Hematopoietic multipotent progenitor cell treated with erythropoietin and hydrocortisone succinate and interleukin-3 and kit ligand, for 6 days (in vitro differentiated cells): ENCODE measurements at regions not wholly inside any gene's neighbourhood (a gene's known extent, or its start where the extent isn't known, plus 50 kb on each side); places are given as distances from the start of the nearest gene placed in this dataset.

Experiments used
- DNase-seq: peaks from one replicate; pipeline ENCODE4 v3.0.0-alpha.2; 2015

GRCh38 chr5:156232251-156232869 lies 94.6 kb upstream of the SGCD start:
- no peak for DNase-seq

- DNase-seq, result no peak
Measured at GRCh38 chr5:156237361-156237760, 89.6 kb upstream of the SGCD start.

GRCh38 chr5:156239800-156240199 lies 87.2 kb upstream of the SGCD start:
- no peak for DNase-seq

DNA sequence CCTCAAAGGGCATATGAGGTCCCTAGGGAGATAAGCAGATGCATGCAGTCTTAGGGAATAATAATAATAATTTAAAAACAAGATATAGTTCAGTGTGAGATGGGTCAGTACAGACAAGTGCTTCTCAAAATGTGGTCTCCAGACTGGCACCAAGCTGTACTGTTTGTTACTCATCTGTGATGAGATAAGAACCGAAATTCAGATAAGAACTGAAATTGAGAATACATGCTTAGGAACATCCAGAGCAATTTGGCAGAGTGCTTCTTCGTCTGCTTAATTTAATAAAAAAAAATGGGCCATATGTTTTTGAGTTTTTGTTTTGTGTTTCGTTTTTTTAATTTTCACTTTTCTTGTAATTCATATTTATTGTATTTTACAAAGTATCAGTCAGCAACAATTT lies 86.5 kb upstream of the SGCD start:
- DNase-seq, result no peak

DNA sequence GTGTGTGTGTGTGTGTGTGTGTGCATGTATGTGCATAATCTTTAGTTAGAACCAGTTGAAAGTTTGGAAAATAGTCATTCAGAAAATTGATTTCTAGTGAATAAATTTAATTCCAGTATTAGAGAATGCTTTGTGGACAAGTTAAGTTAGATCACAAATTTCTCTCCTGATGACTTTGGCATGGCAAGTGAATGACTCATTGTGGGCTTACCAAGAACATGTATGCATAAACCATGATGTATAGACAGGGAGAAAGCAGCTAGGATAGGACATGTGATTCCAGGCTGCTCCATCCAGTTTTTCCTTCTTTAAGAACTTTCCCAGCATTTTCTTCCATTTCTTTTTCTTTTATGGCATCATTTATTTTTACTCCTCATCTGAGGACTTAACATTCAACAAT lies 85.7 kb upstream of the SGCD start:
- DNase-seq, result no peak

DNA sequence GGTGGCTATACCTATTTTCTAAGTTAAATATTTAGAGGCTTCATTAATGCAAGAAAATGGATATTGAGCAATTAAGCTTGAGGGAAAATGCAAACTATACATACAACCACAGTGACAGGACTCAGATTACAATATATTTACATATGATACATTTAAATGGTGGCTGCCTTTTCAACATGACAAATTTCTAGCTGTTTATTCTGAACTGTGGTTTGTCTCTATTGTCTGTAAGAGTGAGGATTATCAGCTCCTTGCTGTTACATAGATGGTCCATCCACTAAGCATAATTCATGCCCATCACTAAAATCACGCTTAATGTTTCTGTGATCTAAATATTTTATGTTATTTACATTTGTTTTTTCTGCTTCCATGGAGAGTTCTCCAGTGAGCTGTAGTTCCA lies 81.1 kb upstream of the SGCD start:
- no peak for DNase-seq

GRCh38 chr5:156251076-156251475 lies 75.9 kb upstream of the SGCD start:
- DNase-seq, result no peak

DNA sequence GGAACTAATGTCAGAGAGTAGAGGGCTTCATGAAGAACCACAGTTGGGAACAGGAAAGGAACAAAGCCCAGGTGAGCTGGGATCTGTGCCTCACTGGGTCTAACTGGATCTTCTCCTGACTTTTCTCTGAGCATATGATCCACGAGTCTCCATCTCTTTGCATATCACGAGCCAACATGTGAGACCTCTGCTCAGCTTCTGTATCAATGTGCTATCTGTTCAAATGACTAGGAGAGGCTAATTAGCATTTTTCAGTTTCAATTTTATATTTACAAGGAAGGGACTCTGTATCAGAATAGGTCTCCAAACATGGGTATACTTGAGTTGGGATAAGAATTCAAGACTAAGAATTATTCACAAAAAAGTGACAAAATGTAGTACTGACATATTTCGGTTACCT lies 73.8 kb upstream of the SGCD start:
- no peak for DNase-seq

DNA sequence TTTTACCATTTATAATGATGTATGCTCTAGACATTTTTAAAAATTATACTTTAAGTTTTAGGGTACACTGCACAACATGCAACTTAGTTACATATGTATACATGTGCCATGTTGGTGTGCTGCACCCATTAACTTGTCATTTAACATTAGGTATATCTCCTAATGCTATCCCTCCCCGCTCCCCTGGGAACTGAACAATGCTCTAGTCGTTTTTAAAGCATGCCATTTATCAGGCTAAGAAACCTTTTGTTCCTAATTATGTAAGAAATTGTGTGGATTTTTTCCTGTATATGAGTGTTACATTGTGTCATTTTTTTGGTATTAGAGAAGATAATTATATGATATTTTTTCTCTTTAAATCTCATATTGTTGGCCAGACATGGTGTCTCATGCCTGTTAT lies 72.8 kb upstream of the SGCD start:
- no peak for DNase-seq

DNA sequence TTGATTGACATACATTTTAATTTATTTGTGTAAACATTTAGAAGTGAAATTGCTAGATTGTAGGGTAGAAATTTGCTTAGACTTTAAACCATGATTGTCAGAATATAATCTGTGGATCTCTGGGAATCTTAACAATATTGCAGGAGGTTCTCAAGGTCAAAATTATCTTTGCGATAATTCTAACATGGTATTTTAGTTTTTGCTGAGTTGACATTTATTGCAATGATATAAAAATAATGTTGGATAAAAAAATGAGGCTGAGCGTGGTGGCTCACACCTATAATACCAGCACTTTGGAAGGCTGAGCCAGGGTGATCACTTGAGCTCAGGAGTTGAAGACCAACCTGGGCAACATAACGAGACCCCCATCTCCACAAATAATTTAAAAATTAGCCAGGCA lies 70.3 kb upstream of the SGCD start:
- DNase-seq, result no peak

GRCh38 chr5:156258934-156259333 lies 68.0 kb upstream of the SGCD start:
- DNase-seq, result no peak

DNA sequence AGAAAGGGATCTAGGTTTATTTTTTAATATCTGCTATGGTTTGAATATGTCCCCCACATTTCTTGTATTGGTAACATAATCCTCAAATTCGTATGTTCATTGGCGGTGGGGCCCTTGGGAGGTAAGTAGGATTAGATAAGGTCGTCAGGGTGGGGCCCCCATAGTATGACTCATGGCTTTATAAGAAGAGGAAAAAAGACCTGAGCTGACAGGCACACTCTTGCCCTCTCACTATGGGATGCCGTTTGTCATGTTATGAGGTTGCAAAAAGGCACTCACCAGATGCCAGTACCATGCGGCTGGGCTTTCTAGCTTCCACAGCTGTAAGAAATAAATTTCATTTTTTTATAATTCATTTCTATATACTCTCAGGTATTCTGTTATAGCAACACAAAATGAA lies 67.3 kb upstream of the SGCD start:
- DNase-seq, result peak; percentile 0

DNA sequence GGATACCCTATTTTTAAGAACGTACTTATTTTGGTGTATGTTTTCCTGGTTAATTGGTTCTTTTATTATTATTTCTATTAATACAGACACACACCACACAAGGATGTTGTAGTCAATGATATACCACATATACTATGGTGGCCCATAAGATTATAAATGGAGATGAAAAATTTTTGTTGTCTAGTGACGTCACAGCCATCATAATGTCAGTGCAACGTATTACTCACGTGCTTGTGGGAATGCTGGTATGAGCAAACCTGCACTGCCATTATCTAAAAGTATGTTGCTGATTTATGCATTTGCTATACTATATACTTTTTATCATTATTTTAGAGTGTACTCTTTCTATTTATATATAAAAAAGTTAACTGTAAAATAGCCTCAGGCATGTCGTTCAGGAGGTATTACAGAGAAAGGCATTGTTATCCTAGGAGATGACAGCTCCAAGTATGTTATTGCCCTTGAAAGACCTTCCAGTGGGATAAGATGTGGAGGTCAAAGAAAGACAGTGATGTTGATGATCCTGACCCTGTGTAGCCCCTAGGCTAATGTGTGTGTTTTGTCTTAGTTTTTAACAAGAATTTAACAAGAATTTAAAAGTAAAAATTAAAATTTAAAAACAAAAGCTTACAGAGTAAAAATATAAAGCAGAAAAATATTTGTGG lies 65.6 kb upstream of the SGCD start:
- no peak for DNase-seq

DNA sequence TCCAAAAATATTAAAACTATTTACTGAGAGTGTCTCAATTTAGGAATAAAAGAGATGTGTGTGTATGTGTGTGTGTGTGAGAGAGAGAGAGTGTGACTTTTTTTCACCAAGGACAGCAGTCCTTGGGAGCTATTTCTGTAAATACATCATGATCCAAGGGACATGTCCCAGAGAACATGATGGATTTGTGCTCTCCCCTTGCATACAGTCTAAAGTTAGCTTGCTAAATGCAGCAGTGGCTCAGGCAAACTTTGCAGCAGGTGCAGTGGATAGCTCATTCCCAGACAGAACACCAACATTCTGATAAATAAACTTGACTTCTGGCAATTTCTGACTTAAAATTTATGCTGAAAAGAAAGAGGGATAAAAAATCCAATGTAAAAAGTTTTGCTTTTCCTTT lies 55.4 kb upstream of the SGCD start:
- no peak for DNase-seq

DNA sequence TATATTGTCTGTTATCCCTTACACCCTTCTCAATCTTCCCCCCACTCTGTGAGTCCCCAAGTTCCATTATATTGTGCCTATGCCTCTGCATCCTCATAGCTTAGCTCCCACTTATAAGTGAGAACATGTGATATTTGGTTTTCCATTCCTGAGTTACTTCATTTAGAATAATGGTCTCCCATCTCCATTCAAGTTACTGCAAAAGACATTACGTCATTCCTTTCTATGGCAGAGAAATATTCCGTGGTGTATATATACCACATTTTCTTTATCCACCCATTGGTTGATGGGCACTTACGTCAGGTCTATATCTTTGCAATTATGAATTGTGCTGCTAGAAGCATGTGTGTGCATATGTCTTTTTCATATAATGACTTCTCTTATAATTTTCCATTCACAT lies 54.8 kb upstream of the SGCD start:
- no peak for DNase-seq

GRCh38 chr5:156273325-156273724 lies 53.6 kb upstream of the SGCD start:
- no peak for DNase-seq

GRCh38 chr5:156274453-156274852 lies 52.5 kb upstream of the SGCD start:
- no peak for DNase-seq
